OCI-LY7 (cell line): ENCODE measurements at regions not wholly inside any gene's neighbourhood (a gene's known extent, or its start where the extent isn't known, plus 50 kb on each side); places are given as distances from the start of the nearest gene placed in this dataset.

Experiments
- BruUV-seq: library from RNA; stranded (reverse); fragments of 400-500 nt; replicated peaks from 2 replicates; lab custom pipeline; 2021; lab: Mats Ljungman, UMichigan
- CTCF ChIA-PET: fragments of 300-600 bp; sonication (Branson Sonifier 250); formaldehyde crosslinking; loops from one replicate; lab custom pipeline; 2022; ENCODE audit warnings: antibody characterized with exemption; ENCODE audit not compliant: unreplicated experiment; lab: Charles Lee
- POLR2A ChIA-PET: fragments of 300-600 bp; sonication (Branson Sonifier 250); formaldehyde crosslinking; loops from one replicate; lab custom pipeline; 2022; ENCODE audit warnings: antibody characterized with exemption; lab: Charles Lee
- DNase-seq: peaks from one replicate; pipeline ENCODE4 v3.0.0-alpha.2; 2015; ENCODE audit warnings: low spot score
- H2AFZ ChIP-seq: fragments of 200-600 bp; sonication (generic), shearing (Covaris generic); 2 replicates; pipeline ENCODE4 v1.6.1; 2014; ENCODE audit warnings: mild to moderate bottlenecking, antibody characterized with exemption, low read length, moderate library complexity
- H3K27ac ChIP-seq: fragments of 200-600 bp; sonication (generic); 2 replicates; pipeline ENCODE4 v1.5.1; 2014; ENCODE audit warnings: mixed run types, low read depth, mild to moderate bottlenecking, moderate library complexity, low read length, inconsistent platforms; ENCODE audit not compliant: poor library complexity, severe bottlenecking
- H3K36me3 ChIP-seq: fragments of 200-600 bp; sonication (generic); 2 replicates; pipeline ENCODE4 v1.6.1; 2014; ENCODE audit warnings: mild to moderate bottlenecking, antibody characterized with exemption, low read length, moderate library complexity, mixed read lengths; ENCODE audit not compliant: insufficient read depth
- H3K4me1 ChIP-seq: fragments of 200-600 bp; sonication (generic); 2 replicates; pipeline ENCODE4 v1.5.1; 2014; ENCODE audit warnings: mild to moderate bottlenecking, low read length; ENCODE audit not compliant: insufficient read depth, poor library complexity, severe bottlenecking
- H3K4me2 ChIP-seq: fragments of 200-600 bp; sonication (generic); 2 replicates; pipeline ENCODE4 v1.6.1; 2014; ENCODE audit warnings: mild to moderate bottlenecking, low read length
- H3K4me3 ChIP-seq: fragments of 200-600 bp; sonication (generic); 2 replicates; pipeline ENCODE4 v1.5.1; 2014; ENCODE audit warnings: mild to moderate bottlenecking, low read depth, low read length; ENCODE audit not compliant: poor library complexity, severe bottlenecking
- H3K79me2 ChIP-seq: fragments of 200-600 bp; sonication (generic); 2 replicates; pipeline ENCODE4 v1.6.1; 2016; ENCODE audit warnings: low read depth, mild to moderate bottlenecking, low read length, moderate library complexity, mixed read lengths; ENCODE audit not compliant: insufficient read depth
- H3K9me2 ChIP-seq: fragments of 200-600 bp; sonication (generic); 2 replicates; pipeline ENCODE4 v1.6.1; 2016; ENCODE audit warnings: mild to moderate bottlenecking, low read length, mixed read lengths; ENCODE audit not compliant: insufficient read depth
- H3K9me3 ChIP-seq: fragments of 200-600 bp; sonication (generic); 2 replicates; pipeline ENCODE4 v1.6.1; 2014; ENCODE audit warnings: mild to moderate bottlenecking, mixed run types, low read length, mixed read lengths
- H4K20me1 ChIP-seq: fragments of 200-600 bp; sonication (generic); 2 replicates; pipeline ENCODE4 v1.6.1; 2014; ENCODE audit warnings: mild to moderate bottlenecking, antibody characterized with exemption, low read length, moderate library complexity, mixed read lengths; ENCODE audit not compliant: insufficient read depth
- EZH2phosphoT487 ChIP-seq: fragments of 200-600 bp; sonication (generic); IDR thresholded peaks from 2 replicates; pipeline ENCODE4 v1.6.1; 2018; ENCODE audit warnings: low read depth, borderline replicate concordance, mild to moderate bottlenecking, mixed run types, antibody characterized with exemption, low read length, moderate library complexity, mixed read lengths
- intact Hi-C: fragments of 100-400 bp; cut with micrococcal nuclease; formaldehyde crosslinking; loops from one replicate; pipeline ENCODE4 v1.10.0; 2022; ENCODE audit not compliant: unreplicated experiment
- TF ChIP-seq, protein P1 (sequence below): fragments of 200-600 bp; sonication (generic); conservative IDR thresholded peaks from 2 replicates; pipeline ENCODE4 v1.5.1; 2014; ENCODE audit warnings: mild to moderate bottlenecking, antibody characterized with exemption, low read length, moderate library complexity, mixed read lengths

DNA sequence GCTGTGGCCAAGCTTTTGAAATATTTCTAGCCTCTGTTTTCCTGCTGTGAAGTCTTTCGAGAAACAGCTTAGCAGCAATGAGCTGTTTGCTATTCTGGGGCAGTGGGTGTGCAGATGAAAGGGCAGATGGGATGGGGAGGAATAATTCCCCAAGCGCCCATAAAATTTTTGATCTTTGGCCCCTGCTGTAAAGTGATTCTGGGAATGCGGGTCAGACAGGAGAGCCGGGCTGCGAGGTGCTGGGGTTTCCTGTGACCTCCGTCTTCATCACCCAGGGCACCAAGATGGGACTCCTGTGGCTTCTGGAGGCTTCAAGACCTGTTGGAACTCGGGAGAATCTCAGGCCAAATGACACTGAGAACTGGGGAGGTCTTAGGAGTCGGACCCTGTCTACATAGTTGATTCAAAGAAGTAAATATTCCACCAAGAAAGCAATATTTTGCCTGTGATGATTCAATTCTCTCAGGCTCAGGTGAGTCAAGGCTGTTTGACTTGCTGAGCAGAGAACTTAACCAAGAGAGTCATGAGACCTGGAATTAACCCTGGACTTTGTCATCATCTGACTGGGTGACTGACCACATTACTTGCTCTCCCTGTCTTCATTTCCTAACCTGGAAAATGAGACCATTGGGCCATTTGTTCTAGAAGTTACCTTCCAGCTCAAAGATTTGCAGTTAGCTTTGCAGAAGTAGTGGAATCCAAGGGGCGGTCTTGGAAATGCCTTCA, 86.4 kb downstream of the POLR2M start:
- Histone ChIP-seq H2AFZ (no peak overlapping the region), H3K9me2 (no peaks in the 10 kb centered on the region), H4K20me1 (no peaks in the 10 kb centered on the region), H3K27ac (no peak overlapping the region), H3K4me2 (no peak overlapping the region), H3K79me2 (no peaks in the 10 kb centered on the region), H3K4me3 (no peak overlapping the region), H3K36me3 (no peaks in the 10 kb centered on the region), H3K9me3 (no peaks in the 10 kb centered on the region), H3K4me1 (no peaks in the 10 kb centered on the region)
- no peak for DNase-seq
- no TSS peak for BruUV-seq
- CTCF ChIA-PET = no interaction called here
- intact Hi-C loops = no loop called here
- POLR2A ChIA-PET = interaction anchor here (0.6 kb wide), 1 partner anchor 44 kb away, joined by 3 read pairs; no protein-coding TSS in a partner anchor
- TF ChIP-seq, protein P1, sequence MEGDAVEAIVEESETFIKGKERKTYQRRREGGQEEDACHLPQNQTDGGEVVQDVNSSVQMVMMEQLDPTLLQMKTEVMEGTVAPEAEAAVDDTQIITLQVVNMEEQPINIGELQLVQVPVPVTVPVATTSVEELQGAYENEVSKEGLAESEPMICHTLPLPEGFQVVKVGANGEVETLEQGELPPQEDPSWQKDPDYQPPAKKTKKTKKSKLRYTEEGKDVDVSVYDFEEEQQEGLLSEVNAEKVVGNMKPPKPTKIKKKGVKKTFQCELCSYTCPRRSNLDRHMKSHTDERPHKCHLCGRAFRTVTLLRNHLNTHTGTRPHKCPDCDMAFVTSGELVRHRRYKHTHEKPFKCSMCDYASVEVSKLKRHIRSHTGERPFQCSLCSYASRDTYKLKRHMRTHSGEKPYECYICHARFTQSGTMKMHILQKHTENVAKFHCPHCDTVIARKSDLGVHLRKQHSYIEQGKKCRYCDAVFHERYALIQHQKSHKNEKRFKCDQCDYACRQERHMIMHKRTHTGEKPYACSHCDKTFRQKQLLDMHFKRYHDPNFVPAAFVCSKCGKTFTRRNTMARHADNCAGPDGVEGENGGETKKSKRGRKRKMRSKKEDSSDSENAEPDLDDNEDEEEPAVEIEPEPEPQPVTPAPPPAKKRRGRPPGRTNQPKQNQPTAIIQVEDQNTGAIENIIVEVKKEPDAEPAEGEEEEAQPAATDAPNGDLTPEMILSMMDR = no peak
- no peak for TF ChIP-seq EZH2phosphoT487

DNA sequence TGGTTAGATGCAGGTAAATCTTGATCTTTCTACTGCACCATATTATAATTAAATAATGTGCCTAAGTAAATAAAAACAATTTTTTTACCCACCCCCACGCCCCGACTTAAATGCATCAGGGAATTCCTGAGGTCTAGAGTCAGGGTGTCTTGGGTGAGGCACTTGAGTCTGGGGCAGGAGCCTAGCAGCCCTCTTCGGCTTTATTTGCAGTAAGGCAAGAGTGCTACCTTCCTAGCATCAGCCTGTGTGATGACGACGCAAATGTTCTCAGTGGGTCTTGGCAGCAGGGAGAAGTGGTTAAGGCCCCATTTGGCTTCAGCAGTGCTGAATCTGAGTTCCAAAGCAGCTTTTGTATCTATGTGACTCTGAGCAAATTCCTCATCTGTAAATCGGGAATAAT, 88.7 kb downstream of the POLR2M start:
- Histone ChIP-seq H3K4me1 (no peaks in the 10 kb centered on the region), H3K4me2 (no peak overlapping the region), H3K36me3 (no peaks in the 10 kb centered on the region), H3K79me2 (no peaks in the 10 kb centered on the region), H3K9me2 (no peaks in the 10 kb centered on the region), H4K20me1 (no peaks in the 10 kb centered on the region), H3K27ac (no peak overlapping the region), H3K9me3 (no peaks in the 10 kb centered on the region), H3K4me3 (no peak overlapping the region), H2AFZ (no peak overlapping the region)
- POLR2A ChIA-PET = no interaction called here
- DNase-seq = no peak
- CTCF ChIA-PET = no interaction called here
- intact Hi-C loops = no loop called here
- no TSS peak for BruUV-seq
- no peak for TF ChIP-seq EZH2phosphoT487
- TF ChIP-seq, protein P1 = no peak

DNA sequence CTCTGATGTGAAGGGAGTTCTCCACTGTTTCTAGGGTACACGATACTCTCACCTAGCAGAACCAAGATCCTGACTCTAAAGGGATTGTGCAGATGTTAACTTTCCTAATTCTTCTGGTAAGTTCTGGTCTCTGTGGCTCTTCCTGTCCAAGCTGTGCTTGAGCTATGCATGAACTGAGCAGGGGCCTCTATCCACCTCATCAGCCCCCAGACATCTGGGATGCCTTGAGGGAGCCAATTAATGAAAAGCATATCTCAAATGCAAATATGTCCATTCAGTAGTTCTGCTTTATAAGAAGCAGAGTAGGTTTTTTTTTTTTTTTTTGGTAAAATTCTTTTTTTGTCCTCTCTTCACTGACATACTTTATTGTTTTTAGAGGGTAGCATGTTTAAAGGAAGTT, 89.6 kb downstream of the POLR2M start:
- H3K27ac ChIP-seq = no peak overlapping the region
- no peak overlapping the region for H3K4me3 ChIP-seq
- intact Hi-C loops = no loop called here
- no peak overlapping the region for H2AFZ ChIP-seq
- H3K36me3 ChIP-seq = no peaks in the 10 kb centered on the region
- ChIA-PET CTCF (no interaction called here), POLR2A (no interaction called here)
- no peak for DNase-seq
- no peaks in the 10 kb centered on the region for H3K9me3 ChIP-seq
- no peaks in the 10 kb centered on the region for H3K4me1 ChIP-seq
- TF ChIP-seq, protein P1 = no peak
- H3K9me2 ChIP-seq = no peaks in the 10 kb centered on the region
- H3K4me2 ChIP-seq = no peak overlapping the region
- no TSS peak for BruUV-seq
- H4K20me1 ChIP-seq = no peaks in the 10 kb centered on the region
- no peaks in the 10 kb centered on the region for H3K79me2 ChIP-seq
